ENCODE measurements at regions not wholly inside any gene's neighbourhood (a gene's known extent, or its start where the extent isn't known, plus 50 kb on each side); places are given as distances from the start of the nearest gene placed in this dataset.

DNA sequence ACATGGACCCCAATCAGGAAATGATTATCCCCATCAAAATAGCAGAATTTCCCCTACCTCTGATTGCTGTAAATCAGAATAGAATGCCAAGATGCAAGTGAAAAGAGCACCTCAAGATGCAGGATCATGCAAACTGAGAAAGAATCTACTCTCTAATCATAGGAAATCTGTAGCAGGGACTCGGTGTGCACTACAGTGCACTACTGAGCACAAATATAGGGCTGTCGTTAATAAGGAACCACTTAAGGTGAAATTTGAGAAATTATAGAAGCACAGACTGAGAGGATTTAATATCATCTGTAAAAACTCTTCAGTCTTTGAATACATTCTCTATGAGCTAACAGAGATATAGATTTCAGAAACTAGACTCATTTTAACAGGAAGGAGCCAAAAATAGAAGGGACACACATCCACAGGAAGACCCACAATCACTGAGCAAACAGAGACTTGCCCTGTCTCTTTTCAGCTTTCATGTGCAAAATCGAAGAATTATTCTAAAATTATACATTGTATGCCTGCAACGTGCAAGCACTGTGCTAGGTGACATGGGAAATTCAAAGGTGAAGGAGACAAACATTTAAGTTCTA, 278.3 kb downstream of the HIVEP2 start:
- H3K27me3 ChIP-seq (ENCODE audit: low read depth, low read length): no peaks in the 10 kb centered on the region
- no peaks in the 10 kb centered on the region for H3K36me3 ChIP-seq (ENCODE audit: control insufficient read depth in 1 of 2, insufficient read depth in 2 of 2, low read length in 2 of 2)
- no peaks in the 10 kb centered on the region for H3K4me1 ChIP-seq (ENCODE audit: control insufficient read depth in 1 of 2, insufficient read depth in 2 of 2, low read length in 2 of 2)
- peaks cover 0 to 3% of the 10 kb centered on the region in 2 donors for H3K9me3 ChIP-seq (ENCODE audit: control insufficient read depth in 1 of 2, low read length in 2 of 2)
- H3K27ac ChIP-seq (ENCODE audit: low read length): no peak overlapping the region
- H3K4me3 ChIP-seq (ENCODE audit: low read depth in 1 of 2, low read length in 2 of 2): no peak overlapping the region

DNA sequence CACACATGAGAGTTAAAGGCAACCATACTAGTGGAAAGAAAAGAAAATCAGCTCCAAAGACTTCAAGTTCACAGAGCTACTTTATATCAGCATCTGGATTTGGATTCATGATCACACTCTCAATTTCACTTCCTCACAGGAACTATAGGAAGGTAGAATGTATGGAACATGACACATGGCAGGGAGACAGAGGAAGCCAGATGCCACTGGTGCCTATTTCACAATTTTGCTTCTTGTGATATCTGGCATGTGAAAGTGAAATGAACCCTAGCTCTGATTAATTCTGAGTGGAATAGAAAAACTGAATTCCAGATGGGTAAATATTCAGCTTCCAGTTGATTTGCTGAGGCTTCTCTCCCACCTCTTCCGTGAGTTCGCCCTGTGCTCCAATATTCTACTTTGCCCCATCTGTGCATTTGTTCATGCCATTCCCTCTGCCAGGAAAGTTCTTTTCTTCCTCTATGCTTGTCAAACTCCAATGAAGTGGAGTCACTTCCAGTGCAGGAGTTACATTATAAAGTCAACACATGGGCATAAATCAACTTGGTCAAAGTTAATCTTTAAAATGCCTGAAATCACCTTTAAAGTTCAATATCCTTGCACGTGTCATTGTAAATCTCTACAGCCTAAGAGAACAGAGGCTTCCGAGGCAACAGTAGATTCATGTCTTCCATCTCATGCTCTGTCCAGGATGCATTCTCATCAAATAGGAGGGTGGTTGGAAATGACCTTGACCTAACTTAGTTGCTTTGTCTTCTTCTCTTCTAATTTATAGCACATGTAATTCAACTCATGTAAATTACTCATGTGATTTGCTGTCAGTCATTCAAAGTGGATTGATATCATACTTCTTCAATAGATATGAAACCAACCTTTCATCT, 275.3 kb downstream of the HIVEP2 start:
- H3K9me3 ChIP-seq (ENCODE audit: control insufficient read depth in 1 of 2, low read length in 2 of 2): no peaks in the 10 kb centered on the region
- H3K4me1 ChIP-seq (ENCODE audit: control insufficient read depth in 1 of 2, insufficient read depth in 2 of 2, low read length in 2 of 2): no peaks in the 10 kb centered on the region
- no peaks in the 10 kb centered on the region for H3K27me3 ChIP-seq (ENCODE audit: low read depth, low read length)
- H3K4me3 ChIP-seq (ENCODE audit: low read depth in 1 of 2, low read length in 2 of 2): no peak overlapping the region
- H3K27ac ChIP-seq (ENCODE audit: low read length): no peak overlapping the region
- H3K36me3 ChIP-seq (ENCODE audit: control insufficient read depth in 1 of 2, insufficient read depth in 2 of 2, low read length in 2 of 2): no peaks in the 10 kb centered on the region

- H3K27me3 ChIP-seq (ENCODE audit: low read depth, low read length): no peaks in the 10 kb centered on the region
- H3K27ac ChIP-seq (ENCODE audit: low read length): no peak overlapping the region
- no peaks in the 10 kb centered on the region for H3K4me1 ChIP-seq (ENCODE audit: control insufficient read depth in 1 of 2, insufficient read depth in 2 of 2, low read length in 2 of 2)
- no peaks in the 10 kb centered on the region for H3K9me3 ChIP-seq (ENCODE audit: control insufficient read depth in 1 of 2, low read length in 2 of 2)
- no peaks in the 10 kb centered on the region for H3K36me3 ChIP-seq (ENCODE audit: control insufficient read depth in 1 of 2, insufficient read depth in 2 of 2, low read length in 2 of 2)
- no peak overlapping the region for H3K4me3 ChIP-seq (ENCODE audit: low read depth in 1 of 2, low read length in 2 of 2)
Measured at GRCh38 chr6:142671791-142672190, 273.2 kb downstream of the HIVEP2 start.

- H3K4me3 ChIP-seq (ENCODE audit: low read depth in 1 of 2, low read length in 2 of 2): no peak overlapping the region
- H3K4me1 ChIP-seq (ENCODE audit: control insufficient read depth in 1 of 2, insufficient read depth in 2 of 2, low read length in 2 of 2): no peaks in the 10 kb centered on the region
- no peaks in the 10 kb centered on the region for H3K36me3 ChIP-seq (ENCODE audit: control insufficient read depth in 1 of 2, insufficient read depth in 2 of 2, low read length in 2 of 2)
- H3K9me3 ChIP-seq (ENCODE audit: control insufficient read depth in 1 of 2, low read length in 2 of 2): no peaks in the 10 kb centered on the region
- H3K27me3 ChIP-seq (ENCODE audit: low read depth, low read length): no peaks in the 10 kb centered on the region
- no peak overlapping the region for H3K27ac ChIP-seq (ENCODE audit: low read length)
Measured at GRCh38 chr6:142675517-142675916, 269.5 kb downstream of the HIVEP2 start.

DNA sequence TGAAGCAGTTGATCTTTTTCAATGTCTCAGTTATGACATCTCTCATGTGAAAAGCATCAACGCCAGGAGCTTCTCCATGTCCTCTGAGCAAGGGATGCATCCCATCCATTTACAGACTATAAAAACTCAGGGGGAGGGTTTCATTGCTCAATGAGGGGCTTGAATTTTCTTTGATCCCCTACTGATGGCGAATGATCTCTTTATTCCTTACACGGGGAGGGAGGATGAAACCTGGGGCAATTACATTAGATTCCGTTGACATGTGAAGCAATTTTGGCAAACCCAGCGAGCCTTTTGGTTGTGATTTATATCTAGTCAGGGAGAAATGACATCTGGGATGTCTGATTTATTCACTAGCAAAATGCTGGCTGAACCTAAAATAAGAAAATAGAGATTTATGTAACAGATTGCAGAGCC, 268.9 kb downstream of the HIVEP2 start:
- no peaks in the 10 kb centered on the region for H3K27me3 ChIP-seq (ENCODE audit: low read depth, low read length)
- no peak overlapping the region for H3K27ac ChIP-seq (ENCODE audit: low read length)

DNA sequence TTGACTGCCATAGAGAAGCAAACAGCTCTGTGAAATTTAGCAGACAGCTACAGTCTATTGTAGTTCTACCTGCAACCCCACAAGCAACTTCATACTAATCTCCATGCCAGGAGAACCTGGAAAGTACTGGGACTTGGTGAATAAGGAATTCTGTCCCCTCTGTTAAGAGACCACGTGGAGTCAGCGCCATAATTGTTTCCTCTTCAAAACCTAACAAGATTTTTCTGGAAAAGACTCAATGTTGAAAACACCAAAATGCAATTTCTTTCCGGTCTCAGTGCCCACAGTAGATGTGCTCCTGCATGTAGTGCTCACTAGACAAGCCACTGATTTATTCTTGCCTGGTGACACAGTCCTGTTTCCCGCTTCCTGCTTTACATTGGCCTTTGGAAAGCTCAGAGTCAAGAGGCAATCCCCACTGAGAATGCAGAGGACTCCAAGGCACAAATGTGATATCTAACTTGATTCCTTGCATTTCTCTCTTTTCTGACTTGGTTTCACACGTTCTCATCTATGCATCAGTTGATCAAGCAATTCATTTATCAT, 268.3 kb downstream of the HIVEP2 start:
- Histone ChIP-seq H3K27me3 (ENCODE audit: low read depth, low read length) (no peaks in the 10 kb centered on the region), H3K27ac (ENCODE audit: low read length) (no peak overlapping the region), H3K4me1 (ENCODE audit: control insufficient read depth in 1 of 2, insufficient read depth in 2 of 2, low read length in 2 of 2) (no peaks in the 10 kb centered on the region), H3K4me3 (ENCODE audit: low read depth in 1 of 2, low read length in 2 of 2) (no peak overlapping the region), H3K9me3 (ENCODE audit: control insufficient read depth in 1 of 2, low read length in 2 of 2) (no peaks in the 10 kb centered on the region), H3K36me3 (ENCODE audit: control insufficient read depth in 1 of 2, insufficient read depth in 2 of 2, low read length in 2 of 2) (no peaks in the 10 kb centered on the region)

More for the DNA sequence above, 268.9 kb downstream of the HIVEP2 start:
- Histone ChIP-seq H3K4me3 (ENCODE audit: low read depth in 1 of 2, low read length in 2 of 2) (no peak overlapping the region), H3K36me3 (ENCODE audit: control insufficient read depth in 1 of 2, insufficient read depth in 2 of 2, low read length in 2 of 2) (no peaks in the 10 kb centered on the region), H3K4me1 (ENCODE audit: control insufficient read depth in 1 of 2, insufficient read depth in 2 of 2, low read length in 2 of 2) (no peaks in the 10 kb centered on the region), H3K9me3 (ENCODE audit: control insufficient read depth in 1 of 2, low read length in 2 of 2) (no peaks in the 10 kb centered on the region)

DNA sequence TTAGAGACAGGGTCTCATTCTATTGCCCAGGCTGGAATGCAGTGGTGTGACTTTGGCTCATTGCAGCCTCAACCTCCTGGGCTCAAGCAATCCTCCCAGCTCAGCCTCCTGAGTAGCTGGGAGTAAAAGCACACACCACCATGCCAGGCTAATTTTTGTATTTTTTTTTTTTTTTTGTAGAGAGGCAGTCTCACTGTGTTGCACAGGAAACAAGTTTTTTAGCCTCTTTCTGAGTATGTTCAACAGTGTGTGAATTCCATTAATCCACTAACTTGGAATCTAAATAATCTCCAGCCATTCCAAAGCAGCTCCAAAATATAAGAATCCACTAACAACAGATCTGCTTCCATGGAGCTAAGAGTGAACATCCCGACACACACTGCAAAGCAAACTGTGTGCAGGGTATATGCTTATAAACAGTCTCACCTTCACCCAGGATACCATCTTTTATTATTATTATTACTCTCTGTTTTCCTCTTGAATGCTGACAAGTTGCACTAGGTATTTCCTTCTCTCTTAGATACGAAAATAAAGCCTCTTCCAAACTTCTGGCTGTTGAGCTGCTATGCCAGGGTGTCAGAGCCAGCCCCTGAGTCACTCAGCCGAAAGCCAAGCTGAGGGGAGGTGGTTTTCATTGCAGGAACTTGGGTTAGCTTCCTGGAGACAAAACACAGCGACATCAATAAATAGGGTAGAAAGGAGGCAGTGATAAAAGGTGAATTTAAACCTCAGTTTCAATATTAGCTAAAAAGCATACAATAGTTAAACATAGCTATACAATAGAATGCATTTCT, 264.9 kb downstream of the HIVEP2 start:
- Histone ChIP-seq H3K4me1 (ENCODE audit: control insufficient read depth in 1 of 2, insufficient read depth in 2 of 2, low read length in 2 of 2) (no peaks in the 10 kb centered on the region), H3K27ac (ENCODE audit: low read length) (no peak overlapping the region), H3K36me3 (ENCODE audit: control insufficient read depth in 1 of 2, insufficient read depth in 2 of 2, low read length in 2 of 2) (no peaks in the 10 kb centered on the region), H3K4me3 (ENCODE audit: low read depth in 1 of 2, low read length in 2 of 2) (no peak overlapping the region), H3K27me3 (ENCODE audit: low read depth, low read length) (no peaks in the 10 kb centered on the region), H3K9me3 (ENCODE audit: control insufficient read depth in 1 of 2, low read length in 2 of 2) (no peaks in the 10 kb centered on the region)

- no peaks in the 10 kb centered on the region for H3K9me3 ChIP-seq (ENCODE audit: control insufficient read depth in 1 of 2, low read length in 2 of 2)
- H3K36me3 ChIP-seq (ENCODE audit: control insufficient read depth in 1 of 2, insufficient read depth in 2 of 2, low read length in 2 of 2): no peaks in the 10 kb centered on the region
- no peak overlapping the region for H3K27ac ChIP-seq (ENCODE audit: low read length)
- no peaks in the 10 kb centered on the region for H3K27me3 ChIP-seq (ENCODE audit: low read depth, low read length)
- H3K4me3 ChIP-seq (ENCODE audit: low read depth in 1 of 2, low read length in 2 of 2): no peak overlapping the region
- no peaks in the 10 kb centered on the region for H3K4me1 ChIP-seq (ENCODE audit: control insufficient read depth in 1 of 2, insufficient read depth in 2 of 2, low read length in 2 of 2)
Measured at GRCh38 chr6:142681099-142681498, 263.9 kb downstream of the HIVEP2 start.

DNA sequence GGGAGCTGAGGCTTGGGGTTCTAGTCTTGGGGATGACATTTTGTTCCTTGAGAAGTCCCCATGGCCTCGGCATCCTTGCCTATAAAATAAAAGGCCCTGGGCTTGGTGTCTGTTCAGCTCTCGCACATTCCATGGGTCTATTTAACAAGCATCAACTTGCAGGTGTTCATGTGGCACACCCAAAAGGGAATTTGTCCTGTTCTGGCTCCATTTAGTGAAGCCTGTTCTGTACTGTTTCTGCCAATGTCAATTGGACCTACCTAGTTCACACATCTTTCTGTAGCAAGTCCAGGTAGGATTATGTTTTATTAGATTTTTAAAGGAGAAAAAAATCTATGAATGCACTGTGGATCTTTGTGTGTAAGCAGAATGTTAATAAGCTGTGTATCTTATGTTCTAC, 262.0 kb downstream of the HIVEP2 start:
- Histone ChIP-seq H3K9me3 (ENCODE audit: control insufficient read depth in 1 of 2, low read length in 2 of 2) (no peaks in the 10 kb centered on the region), H3K36me3 (ENCODE audit: control insufficient read depth in 1 of 2, insufficient read depth in 2 of 2, low read length in 2 of 2) (no peaks in the 10 kb centered on the region), H3K27ac (ENCODE audit: low read length) (no peak overlapping the region), H3K4me3 (ENCODE audit: low read depth in 1 of 2, low read length in 2 of 2) (no peak overlapping the region), H3K4me1 (ENCODE audit: control insufficient read depth in 1 of 2, insufficient read depth in 2 of 2, low read length in 2 of 2) (no peaks in the 10 kb centered on the region), H3K27me3 (ENCODE audit: low read depth, low read length) (no peaks in the 10 kb centered on the region)

- no peaks in the 10 kb centered on the region for H3K9me3 ChIP-seq (ENCODE audit: control insufficient read depth in 1 of 2, low read length in 2 of 2)
- H3K27ac ChIP-seq (ENCODE audit: low read length): no peak overlapping the region
- H3K36me3 ChIP-seq (ENCODE audit: control insufficient read depth in 1 of 2, insufficient read depth in 2 of 2, low read length in 2 of 2): no peaks in the 10 kb centered on the region
- no peak overlapping the region for H3K4me3 ChIP-seq (ENCODE audit: low read depth in 1 of 2, low read length in 2 of 2)
- H3K4me1 ChIP-seq (ENCODE audit: control insufficient read depth in 1 of 2, insufficient read depth in 2 of 2, low read length in 2 of 2): no peaks in the 10 kb centered on the region
- H3K27me3 ChIP-seq (ENCODE audit: low read depth, low read length): no peaks in the 10 kb centered on the region
Measured at GRCh38 chr6:142683714-142684141, 261.2 kb downstream of the HIVEP2 start.

DNA sequence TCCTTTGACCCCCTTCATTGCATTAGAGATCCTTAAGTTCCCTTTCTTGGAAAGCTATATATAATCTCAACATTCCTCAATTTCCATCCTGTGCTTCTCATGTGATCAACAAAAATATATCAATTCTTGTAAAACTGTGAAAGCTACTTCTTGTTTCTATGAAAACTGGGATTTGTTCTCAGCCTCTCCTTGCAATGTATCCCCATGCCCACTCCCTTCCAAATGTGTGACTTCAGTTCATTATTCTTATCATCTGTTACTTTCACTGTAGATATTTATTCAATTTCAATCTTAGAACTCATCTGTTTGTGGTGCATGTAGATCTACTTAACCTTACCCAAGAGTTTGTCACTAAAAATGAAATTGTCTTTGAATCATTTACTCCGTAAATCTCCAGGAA, 260.6 kb downstream of the HIVEP2 start:
- Histone ChIP-seq H3K36me3 (ENCODE audit: control insufficient read depth in 1 of 2, insufficient read depth in 2 of 2, low read length in 2 of 2) (no peaks in the 10 kb centered on the region), H3K4me3 (ENCODE audit: low read depth in 1 of 2, low read length in 2 of 2) (no peak overlapping the region), H3K9me3 (ENCODE audit: control insufficient read depth in 1 of 2, low read length in 2 of 2) (no peaks in the 10 kb centered on the region), H3K27me3 (ENCODE audit: low read depth, low read length) (no peaks in the 10 kb centered on the region), H3K27ac (ENCODE audit: low read length) (no peak overlapping the region), H3K4me1 (ENCODE audit: control insufficient read depth in 1 of 2, insufficient read depth in 2 of 2, low read length in 2 of 2) (no peaks in the 10 kb centered on the region)
